MV-4-11 (cell line): ENCODE measurements at regions not wholly inside any gene's neighbourhood (a gene's known extent, or its start where the extent isn't known, plus 50 kb on each side); places are given as distances from the start of the nearest gene placed in this dataset.
"Not testable (repeated sequence)": the region's sequence is repeated elsewhere in the genome, so short reads cannot be mapped to it uniquely, and the experiment has no call there.

Source experiments
- DNase-seq: peaks from one replicate; lab custom pipeline; 2025; lab: John Stamatoyannopoulos, UW

GRCh38 chr5:17087035-17087434, 130.4 kb upstream of the BASP1 start:
- no peak for DNase-seq

- DNase-seq, result no peak
Observed at GRCh38 chr5:17088051-17088450, 129.4 kb upstream of the BASP1 start.

GRCh38 chr5:17089001-17089400, 128.4 kb upstream of the BASP1 start:
- DNase-seq, result no peak

- no peak for DNase-seq
Observed at GRCh38 chr5:17089690-17090089, 127.7 kb upstream of the BASP1 start.

- DNase-seq, result peak; percentile 53
Observed at GRCh38 chr5:17090839-17091238, 126.6 kb upstream of the BASP1 start.

GRCh38 chr5:17094830-17095229, 122.6 kb upstream of the BASP1 start:
- no peak for DNase-seq

- no peak for DNase-seq
Observed at GRCh38 chr5:17096952-17097695, 120.3 kb upstream of the BASP1 start.

GRCh38 chr5:17099946-17100345, 117.5 kb upstream of the BASP1 start:
- no peak for DNase-seq

GRCh38 chr5:17103461-17103860, 114.0 kb upstream of the BASP1 start:
- no peak for DNase-seq

GRCh38 chr5:17105744-17106418, 111.5 kb upstream of the BASP1 start:
- no peak for DNase-seq

- no peak for DNase-seq
Observed at GRCh38 chr5:17106521-17106920, 110.9 kb upstream of the BASP1 start.

- DNase-seq, result not testable (repeated sequence)
Observed at GRCh38 chr5:17112091-17112716, 105.2 kb upstream of the BASP1 start.

- DNase-seq, result no peak
Observed at GRCh38 chr5:17113174-17113958, 104.1 kb upstream of the BASP1 start.

GRCh38 chr5:17114233-17114632, 103.2 kb upstream of the BASP1 start:
- no peak for DNase-seq

GRCh38 chr5:17114715-17115599, 102.5 kb upstream of the BASP1 start:
- no peak for DNase-seq

- DNase-seq, result no peak
Observed at GRCh38 chr5:17115855-17116254, 101.6 kb upstream of the BASP1 start.

- peak; percentile 100 for DNase-seq
Observed at GRCh38 chr5:17118631-17119030, 98.8 kb upstream of the BASP1 start.

GRCh38 chr5:17120209-17120608, 97.2 kb upstream of the BASP1 start:
- no peak for DNase-seq

- DNase-seq, result no peak
Observed at GRCh38 chr5:17121776-17122175, 95.7 kb upstream of the BASP1 start.

- DNase-seq, result no peak
Observed at GRCh38 chr5:17123010-17123409, 94.4 kb upstream of the BASP1 start.

- DNase-seq, result peak; percentile 25
Observed at GRCh38 chr5:17123773-17124172, 93.7 kb upstream of the BASP1 start.
